OCI-LY1 (cell line): ENCODE measurements at regions not wholly inside any gene's neighbourhood (a gene's known extent, or its start where the extent isn't known, plus 50 kb on each side); places are given as distances from the start of the nearest gene placed in this dataset.

Experiments
- H2AFZ ChIP-seq: fragments of 200-600 bp; sonication (generic), shearing (Covaris generic); 2 replicates; pipeline ENCODE4 v1.6.0; 2014; ENCODE audit warnings: antibody characterized with exemption, mild to moderate bottlenecking, low read length
- H3F3A ChIP-seq: fragments of 200-600 bp; sonication (generic), shearing (Covaris generic); 2 replicates; pipeline ENCODE4 v1.6.0; 2014; ENCODE audit warnings: mild to moderate bottlenecking, antibody characterized with exemption, low read length, moderate library complexity; ENCODE audit not compliant: insufficient read depth
- H3K27ac ChIP-seq: fragments of 200-600 bp; sonication (generic); 2 replicates; pipeline ENCODE4 v1.5.1; 2014; ENCODE audit warnings: low read length, mixed run types, mild to moderate bottlenecking, low read depth; ENCODE audit not compliant: poor library complexity, severe bottlenecking
- H3K27me3 ChIP-seq: fragments of 200-600 bp; sonication (generic); 2 replicates; pipeline ENCODE4 v1.6.0; 2014; ENCODE audit warnings: antibody characterized with exemption, mild to moderate bottlenecking, low read length, moderate library complexity; ENCODE audit not compliant: insufficient read depth
- H3K36me3 ChIP-seq: fragments of 200-600 bp; sonication (generic); 2 replicates; pipeline ENCODE4 v1.6.1; 2014; ENCODE audit warnings: mild to moderate bottlenecking, antibody characterized with exemption, low read length, moderate library complexity, mixed read lengths; ENCODE audit not compliant: insufficient read depth
- H3K4me1 ChIP-seq: fragments of 200-600 bp; sonication (generic); 2 replicates; pipeline ENCODE4 v1.5.1; 2014; ENCODE audit warnings: mild to moderate bottlenecking, low read length, moderate library complexity; ENCODE audit not compliant: insufficient read depth, severe bottlenecking
- H3K4me2 ChIP-seq: fragments of 200-600 bp; sonication (generic), shearing (Covaris generic); 2 replicates; pipeline ENCODE4 v1.6.1; 2014; ENCODE audit warnings: low read length
- H3K4me3 ChIP-seq: fragments of 200-600 bp; sonication (generic); 2 replicates; pipeline ENCODE4 v1.5.1; 2014; ENCODE audit warnings: low read length, low read depth, mild to moderate bottlenecking, mixed read lengths; ENCODE audit not compliant: poor library complexity, severe bottlenecking
- H3K79me2 ChIP-seq: fragments of 200-600 bp; shearing (Covaris generic); 2 replicates; pipeline ENCODE4 v1.6.1; 2016; ENCODE audit warnings: mixed run types, low read length, mixed read lengths; ENCODE audit not compliant: insufficient read depth
- H3K9ac ChIP-seq: fragments of 200-600 bp; sonication (generic), shearing (Covaris generic); 2 replicates; pipeline ENCODE4 v1.6.1; 2014; ENCODE audit warnings: mild to moderate bottlenecking, low read length, mixed read lengths
- H3K9me2 ChIP-seq: fragments of 200-600 bp; sonication (generic), shearing (Covaris generic); 2 replicates; pipeline ENCODE4 v1.6.1; 2014; ENCODE audit warnings: low read depth, mild to moderate bottlenecking, low read length, mixed read lengths
- H3K9me3 ChIP-seq: fragments of 200-600 bp; shearing (Covaris generic); 2 replicates; pipeline ENCODE4 v1.6.1; 2014; ENCODE audit warnings: low read length, mixed read lengths
- H4K20me1 ChIP-seq: fragments of 200-600 bp; sonication (generic), shearing (Covaris generic); 2 replicates; pipeline ENCODE4 v1.6.0; 2016; ENCODE audit warnings: mild to moderate bottlenecking, low read length; ENCODE audit not compliant: insufficient read depth
- EZH2 ChIP-seq: fragments of 200-600 bp; sonication (generic), shearing (Covaris generic); IDR thresholded peaks from 2 replicates; pipeline ENCODE4 v1.8.0; 2017; ENCODE audit warnings: borderline replicate concordance, mixed run types, mild to moderate bottlenecking, antibody characterized with exemption, low read length, moderate library complexity, mixed read lengths
- TF ChIP-seq, protein P1 (sequence below): fragments of 200-600 bp; sonication (generic), shearing (Covaris generic); IDR thresholded peaks from 2 replicates; pipeline ENCODE4 v1.5.1; 2017; ENCODE audit warnings: mild to moderate bottlenecking, antibody characterized with exemption, low read length, moderate library complexity, mixed read lengths

DNA sequence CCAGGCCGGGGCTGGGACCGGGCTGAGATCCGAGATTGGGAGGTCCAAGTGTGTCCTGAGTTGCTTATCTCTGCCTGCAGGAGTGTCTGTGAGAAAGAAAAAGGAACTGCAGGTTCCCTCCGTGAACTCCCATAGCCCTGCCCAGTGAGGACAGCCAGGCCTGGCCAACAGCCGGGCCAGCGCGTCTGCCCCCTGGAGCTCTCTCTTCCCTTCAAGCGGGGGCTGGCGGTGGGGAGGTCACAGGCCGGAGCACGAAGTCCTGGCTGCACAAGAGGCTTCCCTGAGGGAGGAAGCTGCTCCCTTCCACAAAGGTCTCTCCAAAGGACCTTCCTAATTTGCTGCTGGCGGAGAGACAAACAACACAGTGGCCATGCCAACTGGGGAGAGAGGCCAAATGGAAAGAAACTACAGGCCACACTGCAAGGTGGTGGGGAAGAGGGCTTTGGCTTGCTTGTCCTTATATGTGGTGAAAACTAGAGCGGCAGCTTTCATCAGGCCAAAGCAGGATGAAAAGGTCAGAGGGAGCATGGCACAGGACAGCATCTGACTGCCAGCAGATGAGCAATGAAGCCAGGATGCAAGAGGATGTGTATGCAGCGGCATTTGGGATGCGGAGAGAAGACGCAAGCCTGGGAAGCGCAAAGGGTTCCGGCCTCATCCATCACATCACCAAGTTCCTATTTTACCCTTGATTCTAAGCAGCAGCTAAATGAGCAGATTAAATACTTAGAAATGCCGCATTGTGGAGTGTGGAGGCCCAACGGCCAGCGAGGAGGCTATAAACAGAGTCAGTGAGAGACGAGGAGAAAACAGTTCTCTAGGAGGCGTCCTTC lies 260.0 kb downstream of the ERMARD start:
- no peak overlapping the region for H2AFZ ChIP-seq
- no peaks in the 10 kb centered on the region for H3K9me3 ChIP-seq
- H3K4me2 ChIP-seq: no peak overlapping the region
- no peaks in the 10 kb centered on the region for H3F3A ChIP-seq
- H3K9ac ChIP-seq: no peak overlapping the region
- no peaks in the 10 kb centered on the region for H3K9me2 ChIP-seq
- no peaks in the 10 kb centered on the region for H4K20me1 ChIP-seq
- H3K79me2 ChIP-seq: no peaks in the 10 kb centered on the region
- H3K27me3 ChIP-seq: peaks cover 3% of the 10 kb centered on the region; the same call in 1 of the 2 replicates
- H3K4me1 ChIP-seq: no peaks in the 10 kb centered on the region
- no peaks in the 10 kb centered on the region for H3K36me3 ChIP-seq
- no peak overlapping the region for H3K27ac ChIP-seq
- TF ChIP-seq EZH2: no peak
- TF ChIP-seq, protein P1, sequence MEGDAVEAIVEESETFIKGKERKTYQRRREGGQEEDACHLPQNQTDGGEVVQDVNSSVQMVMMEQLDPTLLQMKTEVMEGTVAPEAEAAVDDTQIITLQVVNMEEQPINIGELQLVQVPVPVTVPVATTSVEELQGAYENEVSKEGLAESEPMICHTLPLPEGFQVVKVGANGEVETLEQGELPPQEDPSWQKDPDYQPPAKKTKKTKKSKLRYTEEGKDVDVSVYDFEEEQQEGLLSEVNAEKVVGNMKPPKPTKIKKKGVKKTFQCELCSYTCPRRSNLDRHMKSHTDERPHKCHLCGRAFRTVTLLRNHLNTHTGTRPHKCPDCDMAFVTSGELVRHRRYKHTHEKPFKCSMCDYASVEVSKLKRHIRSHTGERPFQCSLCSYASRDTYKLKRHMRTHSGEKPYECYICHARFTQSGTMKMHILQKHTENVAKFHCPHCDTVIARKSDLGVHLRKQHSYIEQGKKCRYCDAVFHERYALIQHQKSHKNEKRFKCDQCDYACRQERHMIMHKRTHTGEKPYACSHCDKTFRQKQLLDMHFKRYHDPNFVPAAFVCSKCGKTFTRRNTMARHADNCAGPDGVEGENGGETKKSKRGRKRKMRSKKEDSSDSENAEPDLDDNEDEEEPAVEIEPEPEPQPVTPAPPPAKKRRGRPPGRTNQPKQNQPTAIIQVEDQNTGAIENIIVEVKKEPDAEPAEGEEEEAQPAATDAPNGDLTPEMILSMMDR: no peak
- no peak overlapping the region for H3K4me3 ChIP-seq

GRCh38 chr6:170010665-170011203 lies 259.3 kb downstream of the ERMARD start:
- Histone ChIP-seq H3K27me3 (peaks cover 3% of the 10 kb centered on the region; the same call in 1 of the 2 replicates), H3K9me2 (no peaks in the 10 kb centered on the region), H4K20me1 (no peaks in the 10 kb centered on the region), H3K79me2 (no peaks in the 10 kb centered on the region), H3K4me3 (no peak overlapping the region), H3K4me2 (no peak overlapping the region), H3K9me3 (no peaks in the 10 kb centered on the region), H3K4me1 (no peaks in the 10 kb centered on the region), H3K27ac (no peak overlapping the region), H2AFZ (no peak overlapping the region), H3F3A (no peaks in the 10 kb centered on the region), H3K9ac (no peak overlapping the region), H3K36me3 (no peaks in the 10 kb centered on the region)
- TF ChIP-seq EZH2: no peak
- TF ChIP-seq, protein P1: no peak

- Histone ChIP-seq H3K4me1 (no peaks in the 10 kb centered on the region), H3K4me3 (no peak overlapping the region), H3K36me3 (no peaks in the 10 kb centered on the region), H2AFZ (no peak overlapping the region), H3K79me2 (no peaks in the 10 kb centered on the region), H3K4me2 (no peak overlapping the region), H3K9ac (no peak overlapping the region), H4K20me1 (no peaks in the 10 kb centered on the region), H3K27me3 (peaks cover 3% of the 10 kb centered on the region; the same call in 1 of the 2 replicates), H3K9me2 (no peaks in the 10 kb centered on the region), H3K9me3 (no peaks in the 10 kb centered on the region), H3F3A (no peaks in the 10 kb centered on the region), H3K27ac (no peak overlapping the region)
- no peak for TF ChIP-seq EZH2
- TF ChIP-seq, protein P1: no peak
These were observed 256.9 kb downstream of the ERMARD start for GRCh38 chr6:170008294-170008785.
